Fibroblast of skin of left quadriceps (primary cell): ENCODE measurements at regions not wholly inside any gene's neighbourhood (a gene's known extent, or its start where the extent isn't known, plus 50 kb on each side); places are given as distances from the start of the nearest gene placed in this dataset.

Experiments used
- DNase-seq, 2 experiments: peaks; one replicate each; pipeline ENCODE4 v3.0.0-alpha.2; 2013; ENCODE audit warnings: low read depth in 2 of 2

GRCh38 chr6:113489952-113490746 lies 367.0 kb upstream of the MARCKS start:
- DNase-seq: peak; percentile 61 to 62

- no peak for DNase-seq
Measured at GRCh38 chr6:113491376-113491775, 365.8 kb upstream of the MARCKS start.

GRCh38 chr6:113493991-113494390 lies 363.2 kb upstream of the MARCKS start:
- no peak for DNase-seq

GRCh38 chr6:113495521-113495920 lies 361.6 kb upstream of the MARCKS start:
- DNase-seq: peak in 1 of 2 experiments; percentile 51

GRCh38 chr6:113496166-113496565 lies 361.0 kb upstream of the MARCKS start:
- DNase-seq: no peak

- no peak for DNase-seq
Measured at GRCh38 chr6:113500221-113500620, 356.9 kb upstream of the MARCKS start.

GRCh38 chr6:113505084-113505699 lies 352.0 kb upstream of the MARCKS start:
- DNase-seq: no peak

GRCh38 chr6:113508249-113508648 lies 348.9 kb upstream of the MARCKS start:
- DNase-seq: no peak

GRCh38 chr6:113511100-113511499 lies 346.0 kb upstream of the MARCKS start:
- DNase-seq: no peak

- no peak for DNase-seq
Measured at GRCh38 chr6:113512576-113512975, 344.6 kb upstream of the MARCKS start.

- no peak for DNase-seq
Measured at GRCh38 chr6:113513086-113513485, 344.1 kb upstream of the MARCKS start.

GRCh38 chr6:113522376-113522775 lies 334.8 kb upstream of the MARCKS start:
- no peak for DNase-seq

- DNase-seq: no peak
Measured at GRCh38 chr6:113524826-113525225, 332.3 kb upstream of the MARCKS start.

GRCh38 chr6:113526553-113526952 lies 330.6 kb upstream of the MARCKS start:
- DNase-seq: no peak

GRCh38 chr6:113526995-113527394 lies 330.1 kb upstream of the MARCKS start:
- no peak for DNase-seq

GRCh38 chr6:113528111-113528510 lies 329.0 kb upstream of the MARCKS start:
- DNase-seq: no peak

- DNase-seq: no peak
Measured at GRCh38 chr6:113529196-113529595, 327.9 kb upstream of the MARCKS start.

- no peak for DNase-seq
Measured at GRCh38 chr6:113529879-113530278, 327.3 kb upstream of the MARCKS start.

- DNase-seq: no peak
Measured at GRCh38 chr6:113530769-113531168, 326.4 kb upstream of the MARCKS start.

GRCh38 chr6:113539202-113539601 lies 317.9 kb upstream of the MARCKS start:
- DNase-seq: no peak

GRCh38 chr6:113539623-113540022 lies 317.5 kb upstream of the MARCKS start:
- no peak for DNase-seq

- peak; percentile 73 to 75 for DNase-seq
Measured at GRCh38 chr6:113540466-113540865, 316.7 kb upstream of the MARCKS start.

- no peak for DNase-seq
Measured at GRCh38 chr6:113551168-113551567, 306.0 kb upstream of the MARCKS start.
